HepG2 (cell line): ENCODE measurements at regions not wholly inside any gene's neighbourhood (a gene's known extent, or its start where the extent isn't known, plus 50 kb on each side); places are given as distances from the start of the nearest gene placed in this dataset.

Experiments used
- CHD2 ChIP-seq: IDR thresholded peaks from 2 replicates; pipeline ENCODE4 v1.6.1; 2011; ENCODE audit warnings: low read depth, low read length, improper control_type of control experiment
- CTCF ChIP-seq: sonication (generic); formaldehyde crosslinking; IDR thresholded peaks from 2 replicates; pipeline ENCODE4 v1.5.0; 2020; ENCODE audit warnings: mild to moderate bottlenecking, missing genetic modification reagents, moderate library complexity
- NBN ChIP-seq: fragments of 450-650 bp; conservative IDR thresholded peaks from 2 replicates; pipeline ENCODE4 v1.6.1; 2017
- POLR2A ChIP-seq, 2 experiments: IDR thresholded peaks; 2 replicates each; pipeline ENCODE4 v1.6.1; 2011; ENCODE audit warnings: low read depth in 2 of 2, low read length in 2 of 2, mild to moderate bottlenecking in 1 of 2, moderate library complexity in 1 of 2; ENCODE audit not compliant: insufficient read depth in 1 of 2
- RFX5 ChIP-seq: IDR thresholded peaks from 2 replicates; pipeline ENCODE4 v1.6.1; 2011; ENCODE audit warnings: low read depth, low read length, improper control_type of control experiment
- ZNF703 ChIP-seq: sonication (generic); formaldehyde crosslinking; IDR thresholded peaks from 2 replicates; pipeline ENCODE4 v1.5.1; 2020; ENCODE audit warnings: missing genetic modification reagents, mild to moderate bottlenecking, moderate library complexity, borderline replicate concordance
- ZNF761 ChIP-seq: sonication (generic); formaldehyde crosslinking; conservative IDR thresholded peaks from 2 replicates; pipeline ENCODE4 v1.4.0; 2020; ENCODE audit warnings: mild to moderate bottlenecking, missing genetic modification reagents
- ZNF776 ChIP-seq: sonication (generic); formaldehyde crosslinking; IDR thresholded peaks from 2 replicates; pipeline ENCODE4 v1.4.0; 2020; ENCODE audit warnings: mild to moderate bottlenecking, missing genetic modification reagents
- TF ChIP-seq, protein P1 (sequence below), 2 experiments: sonication (generic) in 1 of 2; formaldehyde crosslinking in 1 of 2; IDR thresholded peaks; 2 replicates each; pipeline versions ENCODE4 v1.4.0 to v1.6.1; 2018 to 2020; ENCODE audit warnings: missing genetic modification reagents in 2 of 2, borderline replicate concordance in 1 of 2, low read depth in 1 of 2, mild to moderate bottlenecking in 1 of 2, missing biosample characterization in 1 of 2

- TF ChIP-seq POLR2A (IDR thresholded peaks at IDR 0.05; ENCODE audit: insufficient read depth in 1 of 2, low read depth in 2 of 2, low read length in 2 of 2) (no peak), RFX5 (no peak), ZNF776 (CRISPR knock-in tag) (no peak), CTCF (CRISPR knock-in tag) (no peak), NBN (no peak), ZNF703 (CRISPR knock-in tag) (no peak), ZNF761 (CRISPR knock-in tag) (no peak), CHD2 (no peak)
- TF ChIP-seq, protein P1, sequence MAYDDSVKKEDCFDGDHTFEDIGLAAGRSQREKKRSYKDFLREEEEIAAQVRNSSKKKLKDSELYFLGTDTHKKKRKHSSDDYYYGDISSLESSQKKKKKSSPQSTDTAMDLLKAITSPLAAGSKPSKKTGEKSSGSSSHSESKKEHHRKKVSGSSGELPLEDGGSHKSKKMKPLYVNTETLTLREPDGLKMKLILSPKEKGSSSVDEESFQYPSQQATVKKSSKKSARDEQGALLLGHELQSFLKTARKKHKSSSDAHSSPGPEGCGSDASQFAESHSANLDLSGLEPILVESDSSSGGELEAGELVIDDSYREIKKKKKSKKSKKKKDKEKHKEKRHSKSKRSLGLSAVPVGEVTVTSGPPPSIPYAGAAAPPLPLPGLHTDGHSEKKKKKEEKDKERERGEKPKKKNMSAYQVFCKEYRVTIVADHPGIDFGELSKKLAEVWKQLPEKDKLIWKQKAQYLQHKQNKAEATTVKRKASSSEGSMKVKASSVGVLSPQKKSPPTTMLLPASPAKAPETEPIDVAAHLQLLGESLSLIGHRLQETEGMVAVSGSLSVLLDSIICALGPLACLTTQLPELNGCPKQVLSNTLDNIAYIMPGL (CRISPR knock-in tag; IDR thresholded peaks at IDR 0.05; ENCODE audit: borderline replicate concordance in 1 of 2, low read depth in 1 of 2): no peak
Observed at GRCh38 chr5:116685931-116686330, 111.3 kb upstream of the SEMA6A start.
